Stomach (tissue), 8 donors: ENCODE measurements at regions not wholly inside any gene's neighbourhood (a gene's known extent, or its start where the extent isn't known, plus 50 kb on each side); places are given as distances from the start of the nearest gene placed in this dataset.
"Not testable (repeated sequence)": the region's sequence is repeated elsewhere in the genome, so short reads cannot be mapped to it uniquely, and the experiment has no call there.

ENCODE experiments used
- DNase-seq, 2 donors: peaks; one replicate each; pipeline versions ENCODE4 v3.0.0 to v3.0.0-alpha.2; 2013 to 2019
- H3K27ac ChIP-seq, 5 donors: fragments of 200-600 bp in 4 of 5; sonication (generic) in 4 of 5; one replicate each; pipeline ENCODE4 v1.5.1; 2013 to 2019; ENCODE audit warnings: mild to moderate bottlenecking in 1 of 5, moderate library complexity in 1 of 5
- H3K27me3 ChIP-seq, 3 donors: fragments of 200-600 bp; sonication (generic); one replicate each; pipeline ENCODE4 v1.5.1; 2017 to 2019; ENCODE audit warnings: mixed run types in 1 of 3
- H3K36me3 ChIP-seq, 4 donors: fragments of 200-600 bp; sonication (generic); 1 replicate in 3 of 4; 2 replicates in 1 of 4; pipeline ENCODE4 v1.5.1; 2016 to 2019
- H3K4me1 ChIP-seq, 4 donors: fragments of 200-600 bp; sonication (generic); one replicate each; pipeline ENCODE4 v1.5.1; 2016 to 2019
- H3K4me3 ChIP-seq, 4 donors: fragments of 200-600 bp; sonication (generic) in 3 of 4; one replicate each; pipeline ENCODE4 v1.5.1; 2016 to 2019; ENCODE audit warnings: mild to moderate bottlenecking in 1 of 4
- H3K9me3 ChIP-seq, 4 donors: fragments of 200-600 bp; sonication (generic); one replicate each; pipeline ENCODE4 v1.5.1; 2016 to 2019
- CTCF ChIP-seq, 7 experiments: fragments of 450-650 bp in 4 of 7; fragments of 200-600 bp in 3 of 7; sonication (generic) in 3 of 7; IDR thresholded peaks; one replicate each; pipeline ENCODE4 v1.5.1; 2016 to 2019; ENCODE audit warnings: antibody characterized with exemption in 7 of 7, control low read depth in 2 of 7, mild to moderate bottlenecking in 1 of 7
- EP300 ChIP-seq: sonication (generic); formaldehyde crosslinking; IDR thresholded peaks from one replicate; pipeline ENCODE4 v1.6.1; 2017; ENCODE audit warnings: antibody characterized with exemption
- POLR2A ChIP-seq, 4 donors: fragments of 450-650 bp; IDR thresholded peaks; one replicate each; pipeline ENCODE4 v1.6.1; 2016; ENCODE audit warnings: antibody characterized with exemption in 4 of 4, control low read depth in 2 of 4, mild to moderate bottlenecking in 1 of 4, moderate library complexity in 1 of 4
- POLR2AphosphoS5 ChIP-seq, 3 donors: sonication (generic); formaldehyde crosslinking; IDR thresholded peaks; one replicate each; pipeline ENCODE4 v1.6.1; 2016; ENCODE audit warnings: antibody characterized with exemption in 3 of 3
- WGBS, 5 donors: extraction: QIAGEN DNeasy Blood & Tissue Kit in 3 of 5; methylation state at CpG; one replicate each; pipeline versions ENCODE4 v1.1.5 to v1.1.7; 2013 to 2018; 5-methylcytosine and 5-hydroxymethylcytosine counted together
- intact Hi-C: fragments of 100-400 bp; cut with DNase I; formaldehyde crosslinking; loops from one replicate; pipeline ENCODE4 v1.15.1; 2023; ENCODE audit warnings: low total_unique reads
- donor health status: healthy with polysubstance abuse.
- donor health status: Bipolar disorder and iron deficiency.
- donor health status: healthy.

GRCh38 chr2:82027921-82028615, 1723.5 kb upstream of the LRRTM1 start:
- no peak for DNase-seq
- no peak overlapping the region for H3K4me3 ChIP-seq
- H3K9me3 ChIP-seq, result peaks cover 0 to 9% (median 6%) of the 10 kb centered on the region in 4 donors
- no peaks in the 10 kb centered on the region for H3K4me1 ChIP-seq
- WGBS, 5 donors, result 75 to 84% (median 79%) methylated on average over 5 of the region's 5 CpGs
- no peak overlapping the region for H3K27ac ChIP-seq
- H3K27me3 ChIP-seq, result no peaks in the 10 kb centered on the region
- no peak for TF ChIP-seq CTCF (IDR thresholded peaks at IDR 0.05)
- TF ChIP-seq POLR2A (IDR thresholded peaks at IDR 0.05), result no peak
- no peak for TF ChIP-seq EP300
- no peak for TF ChIP-seq POLR2AphosphoS5 (IDR thresholded peaks at IDR 0.05)
- H3K36me3 ChIP-seq, result no peaks in the 10 kb centered on the region
- intact Hi-C loops, result no loop called here

GRCh38 chr2:82023710-82024109, 1719.2 kb upstream of the LRRTM1 start:
- WGBS, 5 donors, result 58 to 69% (median 66%) methylated on average over 5 to 6 of the region's 6 CpGs
- intact Hi-C loops, result no loop called here
- no peaks in the 10 kb centered on the region for H3K9me3 ChIP-seq
- no peaks in the 10 kb centered on the region for H3K27me3 ChIP-seq
- DNase-seq, result no peak
- no peaks in the 10 kb centered on the region for H3K4me1 ChIP-seq
- no peak overlapping the region for H3K4me3 ChIP-seq
- no peak for TF ChIP-seq POLR2AphosphoS5 (IDR thresholded peaks at IDR 0.05)
- no peak for TF ChIP-seq CTCF (IDR thresholded peaks at IDR 0.05)
- no peak for TF ChIP-seq POLR2A (IDR thresholded peaks at IDR 0.05)
- TF ChIP-seq EP300, result no peak
- no peaks in the 10 kb centered on the region for H3K36me3 ChIP-seq
- no peak overlapping the region for H3K27ac ChIP-seq

- WGBS, 5 donors, result 47 to 61% (median 53%) methylated on average over 6 of the region's 6 CpGs
- intact Hi-C loops, result no loop called here
These were observed 1709.1 kb upstream of the LRRTM1 start for GRCh38 chr2:82013641-82014040.

GRCh38 chr2:82007071-82007664, 1702.6 kb upstream of the LRRTM1 start:
- WGBS, 5 donors, result 63 to 80% (median 69%) methylated on average over 3 of the region's 3 CpGs
- no peak for TF ChIP-seq POLR2AphosphoS5 (IDR thresholded peaks at IDR 0.05)
- no peak for TF ChIP-seq CTCF (IDR thresholded peaks at IDR 0.05)
- no peak for TF ChIP-seq POLR2A (IDR thresholded peaks at IDR 0.05)
- no peak for TF ChIP-seq EP300
- no peaks in the 10 kb centered on the region for H3K4me1 ChIP-seq
- no peak overlapping the region for H3K4me3 ChIP-seq
- intact Hi-C loops, result no loop called here
- DNase-seq, result no peak
- no peaks in the 10 kb centered on the region for H3K27me3 ChIP-seq
- no peak overlapping the region for H3K27ac ChIP-seq
- H3K36me3 ChIP-seq, result no peaks in the 10 kb centered on the region
- H3K9me3 ChIP-seq, result no peaks in the 10 kb centered on the region

More at GRCh38 chr2:82013641-82014040, 1709.1 kb upstream of the LRRTM1 start:
- H3K4me3 ChIP-seq, result no peak overlapping the region
- DNase-seq, result no peak
- no peaks in the 10 kb centered on the region for H3K36me3 ChIP-seq
- TF ChIP-seq EP300 (no peak), POLR2AphosphoS5 (IDR thresholded peaks at IDR 0.05) (no peak), CTCF (IDR thresholded peaks at IDR 0.05) (no peak), POLR2A (IDR thresholded peaks at IDR 0.05) (no peak)
- H3K4me1 ChIP-seq, result no peaks in the 10 kb centered on the region
- H3K9me3 ChIP-seq, result no peaks in the 10 kb centered on the region
- no peak overlapping the region for H3K27ac ChIP-seq
- H3K27me3 ChIP-seq, result no peaks in the 10 kb centered on the region

GRCh38 chr2:82005889-82006288, 1701.3 kb upstream of the LRRTM1 start:
- WGBS, 5 donors, result 76 to 89% (median 84%) methylated on average over 5 of the region's 5 CpGs

More at GRCh38 chr2:82005889-82006288, 1701.3 kb upstream of the LRRTM1 start:
- H3K9me3 ChIP-seq, DNase-seq, H3K4me3 ChIP-seq, H3K36me3 ChIP-seq, H3K4me1 ChIP-seq, H3K27me3 ChIP-seq, H3K27ac ChIP-seq, intact Hi-C loops: not testable (repeated sequence)
